ENCODE measurements at regions not wholly inside any gene's neighbourhood (a gene's known extent, or its start where the extent isn't known, plus 50 kb on each side); places are given as distances from the start of the nearest gene placed in this dataset.
A peak's percentile ranks its signal among the peaks of the same experiment; 100 is the strongest.
"Not testable (repeated sequence)": the region's sequence is repeated elsewhere in the genome, so short reads cannot be mapped to it uniquely, and the experiment has no call there.

GRCh38 chr21:14753466-14754258, 207.5 kb upstream of the SAMSN1 start:
- DNase-seq = no peak

GRCh38 chr21:14753069-14753465, 207.0 kb upstream of the SAMSN1 start:
- no peak for DNase-seq

- no peak for DNase-seq
Observed at GRCh38 chr21:14752345-14752909, 206.3 kb upstream of the SAMSN1 start.

GRCh38 chr21:14751602-14752344, 205.7 kb upstream of the SAMSN1 start:
- no peak for DNase-seq

GRCh38 chr21:14751011-14751410, 204.9 kb upstream of the SAMSN1 start:
- DNase-seq = no peak

- DNase-seq = no peak
Observed at GRCh38 chr21:14750041-14750440, 203.9 kb upstream of the SAMSN1 start.

GRCh38 chr21:14748662-14749061, 202.5 kb upstream of the SAMSN1 start:
- no peak for DNase-seq

GRCh38 chr21:14744368-14744767, 198.3 kb upstream of the SAMSN1 start:
- DNase-seq = no peak

GRCh38 chr21:14742119-14742518, 196.0 kb upstream of the SAMSN1 start:
- no peak for DNase-seq

GRCh38 chr21:14741256-14741655, 195.1 kb upstream of the SAMSN1 start:
- DNase-seq = no peak

- DNase-seq = no peak
Observed at GRCh38 chr21:14740692-14741091, 194.6 kb upstream of the SAMSN1 start.

- no peak for DNase-seq
Observed at GRCh38 chr21:14740116-14740515, 194.0 kb upstream of the SAMSN1 start.

GRCh38 chr21:14739590-14739989, 193.5 kb upstream of the SAMSN1 start:
- no peak for DNase-seq

GRCh38 chr21:14738576-14738975, 192.5 kb upstream of the SAMSN1 start:
- not testable (repeated sequence) for DNase-seq

GRCh38 chr21:14737922-14738321, 191.8 kb upstream of the SAMSN1 start:
- peak in 2 of 4 experiments; percentile 16 to 18 for DNase-seq

GRCh38 chr21:14737284-14737691, 191.2 kb upstream of the SAMSN1 start:
- DNase-seq = no peak

- no peak for DNase-seq
Observed at GRCh38 chr21:14736672-14737071, 190.6 kb upstream of the SAMSN1 start.

- DNase-seq = no peak
Observed at GRCh38 chr21:14736162-14736561, 190.0 kb upstream of the SAMSN1 start.

- no peak for DNase-seq
Observed at GRCh38 chr21:14734833-14735232, 188.7 kb upstream of the SAMSN1 start.

GRCh38 chr21:14734191-14734590, 188.1 kb upstream of the SAMSN1 start:
- no peak for DNase-seq

- no peak for DNase-seq
Observed at GRCh38 chr21:14725219-14725618, 179.1 kb upstream of the SAMSN1 start.

- no peak for DNase-seq
Observed at GRCh38 chr21:14722841-14723483, 176.8 kb upstream of the SAMSN1 start.

- no peak for DNase-seq
Observed at GRCh38 chr21:14720237-14720636, 174.1 kb upstream of the SAMSN1 start.
